ENCODE measurements at regions not wholly inside any gene's neighbourhood (a gene's known extent, or its start where the extent isn't known, plus 50 kb on each side); places are given as distances from the start of the nearest gene placed in this dataset.

DNA sequence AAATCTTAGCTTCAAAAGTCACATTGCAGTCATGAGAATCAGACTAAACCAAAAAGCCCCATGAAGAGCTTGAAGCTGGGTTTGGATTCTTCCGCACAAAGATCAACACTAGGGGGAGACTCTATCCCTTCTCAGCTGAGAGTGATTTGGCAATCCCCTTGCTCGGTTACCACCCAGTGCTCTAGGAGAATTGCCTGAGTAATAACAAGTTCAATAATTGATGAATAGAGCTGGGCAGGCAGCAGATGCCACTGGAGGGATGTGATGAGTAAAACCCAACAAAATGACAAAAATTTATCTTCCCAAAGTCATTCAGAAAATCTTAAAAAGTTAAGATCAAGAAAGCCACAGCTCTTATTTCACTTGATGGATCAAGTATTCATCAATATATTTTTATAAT is 185.6 kb upstream of the ARID2 start:
- peak; percentile 87 for FAIRE-seq
- H2AFZ ChIP-seq (ENCODE audit: low read depth, low read length): no peak overlapping the region
- in situ Hi-C loops (cut with MboI): no loop called here
- peak; percentile 94 for TF ChIP-seq CEBPB (tag; IDR thresholded peaks at IDR 0.05)
- TF ChIP-seq CEBPG (CRISPR knock-in tag; IDR thresholded peaks at IDR 0.05): peak; percentile 55
- peak; percentile 67 to 92; a peak in 3 of 4 replicates for TF ChIP-seq CEBPG (tag; conservative IDR thresholded peaks at IDR 0.05 in 1 of 2, IDR thresholded peaks at IDR 0.05 in 1 of 2)
- no peak for TF ChIP-seq MCM5 (IDR thresholded peaks at IDR 0.05; ENCODE audit: low read depth)
- TF ChIP-seq BRF2 (IDR thresholded peaks at IDR 0.05; ENCODE audit: borderline replicate concordance, insufficient read depth, insufficient read length): no peak
- TF ChIP-seq, protein P1, sequence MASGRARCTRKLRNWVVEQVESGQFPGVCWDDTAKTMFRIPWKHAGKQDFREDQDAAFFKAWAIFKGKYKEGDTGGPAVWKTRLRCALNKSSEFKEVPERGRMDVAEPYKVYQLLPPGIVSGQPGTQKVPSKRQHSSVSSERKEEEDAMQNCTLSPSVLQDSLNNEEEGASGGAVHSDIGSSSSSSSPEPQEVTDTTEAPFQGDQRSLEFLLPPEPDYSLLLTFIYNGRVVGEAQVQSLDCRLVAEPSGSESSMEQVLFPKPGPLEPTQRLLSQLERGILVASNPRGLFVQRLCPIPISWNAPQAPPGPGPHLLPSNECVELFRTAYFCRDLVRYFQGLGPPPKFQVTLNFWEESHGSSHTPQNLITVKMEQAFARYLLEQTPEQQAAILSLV (tag; IDR thresholded peaks at IDR 0.05): peak; percentile 25; the same call in 1 of the 2 replicates
- no peak for TF ChIP-seq ZKSCAN3 (CRISPR knock-in tag; IDR thresholded peaks at IDR 0.05)
- TF ChIP-seq TCF3 (CRISPR knock-in tag; IDR thresholded peaks at IDR 0.05): no peak
- no peak for TF ChIP-seq FOXP4 (CRISPR knock-in tag; IDR thresholded peaks at IDR 0.05; ENCODE audit: borderline replicate concordance)
- TF ChIP-seq NCOA2 (IDR thresholded peaks at IDR 0.05; ENCODE audit: partially characterized antibody in 2 of 2): no peak
- TF ChIP-seq HSF4 (CRISPR knock-in tag; IDR thresholded peaks at IDR 0.05; ENCODE audit: borderline replicate concordance): no peak
- no peak for TF ChIP-seq KAT8 (IDR thresholded peaks at IDR 0.05; ENCODE audit: low read depth)
- TF ChIP-seq DACH1 (IDR thresholded peaks at IDR 0.05; ENCODE audit: partially characterized antibody): peak; percentile 47
- TF ChIP-seq, protein P2, sequence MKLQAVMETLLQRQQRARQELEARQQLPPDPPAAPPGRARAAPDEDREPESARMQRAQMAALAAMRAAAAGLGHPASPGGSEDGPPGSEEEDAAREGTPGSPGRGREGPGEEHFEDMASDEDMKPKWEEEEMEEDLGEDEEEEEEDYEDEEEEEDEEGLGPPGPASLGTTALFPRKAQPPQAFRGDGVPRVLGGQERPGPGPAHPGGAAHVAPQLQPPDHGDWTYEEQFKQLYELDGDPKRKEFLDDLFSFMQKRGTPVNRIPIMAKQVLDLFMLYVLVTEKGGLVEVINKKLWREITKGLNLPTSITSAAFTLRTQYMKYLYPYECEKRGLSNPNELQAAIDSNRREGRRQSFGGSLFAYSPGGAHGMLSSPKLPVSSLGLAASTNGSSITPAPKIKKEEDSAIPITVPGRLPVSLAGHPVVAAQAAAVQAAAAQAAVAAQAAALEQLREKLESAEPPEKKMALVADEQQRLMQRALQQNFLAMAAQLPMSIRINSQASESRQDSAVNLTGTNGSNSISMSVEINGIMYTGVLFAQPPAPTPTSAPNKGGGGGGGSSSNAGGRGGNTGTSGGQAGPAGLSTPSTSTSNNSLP (IDR thresholded peaks at IDR 0.05; ENCODE audit: borderline replicate concordance, low read depth, low read length): no peak
- TF ChIP-seq MAFK (IDR thresholded peaks at IDR 0.05; ENCODE audit: low read length): no peak
- no peak for TF ChIP-seq MCM3 (IDR thresholded peaks at IDR 0.05)

More for the DNA sequence above, 185.6 kb upstream of the ARID2 start:
- Histone ChIP-seq H3K9me1 (ENCODE audit: control insufficient read depth, insufficient read depth, low read length) (no peaks in the 10 kb centered on the region), H3K4me3 (no peak overlapping the region), H3K36me3 (ENCODE audit: control insufficient read depth, insufficient read depth, low read length) (no peaks in the 10 kb centered on the region), H3K4me1 (replicated peaks in 1 of 2; ENCODE audit: control insufficient read depth in 2 of 2, insufficient read depth in 2 of 2, low read length in 2 of 2) (no peaks in the 10 kb centered on the region), H3K79me2 (ENCODE audit: control insufficient read depth, insufficient read depth, low read length) (no peaks in the 10 kb centered on the region), H3K9me3 (replicated peaks; ENCODE audit: control insufficient read depth, insufficient read depth, low read depth, low read length) (no peaks in the 10 kb centered on the region), H3K4me2 (ENCODE audit: insufficient read depth, low read length) (no peak overlapping the region), H3K27ac (ENCODE audit: extremely low read depth, low read depth, low read length) (no peak overlapping the region), H3K27me3 (ENCODE audit: control insufficient read depth in 2 of 2, insufficient read depth in 2 of 2, low read length in 2 of 2) (no peaks in the 10 kb centered on the region), H3K9ac (ENCODE audit: insufficient read depth in 1 of 2, low read depth in 2 of 2, low read length in 2 of 2) (no peak overlapping the region), H4K20me1 (replicated peaks; ENCODE audit: control insufficient read depth, insufficient read depth, low read length) (no peaks in the 10 kb centered on the region)
- ATAC-seq (peak; percentile 94), DNase-seq (ENCODE audit: extremely low read depth in 1 of 4, low spot score in 3 of 4) (peak; percentile 45 to 71 (median 58))
- ChIA-PET POLR2A (interaction anchor here (0.7 kb wide), 1 partner anchor 10 kb away, joined by 3 read pairs; no protein-coding TSS in a partner anchor), CTCF (ENCODE audit: low intra/inter-chr PET ratio) (interaction anchor here (0.6 kb wide), 1 partner anchor 55 kb away, joined by 3 read pairs; no protein-coding TSS in a partner anchor)
- intact Hi-C loops (cut with micrococcal nuclease): loop anchor here (2.0 to 10.0 kb wide), 3 partner anchors 181 to 412 kb away; no protein-coding TSS in a partner anchor
- BruUV-seq (replicated peaks): no TSS peak
- WGBS (ENCODE audit: insufficient coverage, low coverage, missing lambda C conversion rate): 0% methylated on average over 2 of the region's 2 CpGs

Measured in K562 (cell line).